Neural cell (in vitro differentiated cells): ENCODE measurements at regions not wholly inside any gene's neighbourhood (a gene's known extent, or its start where the extent isn't known, plus 50 kb on each side); places are given as distances from the start of the nearest gene placed in this dataset.

ENCODE experiments used
- H2AFZ ChIP-seq: fragments of 200-600, 300-800 bp; sonication (generic), shearing (Covaris generic); 2 replicates; pipeline ENCODE4 v1.6.0; 2014; ENCODE audit warnings: low read depth, mild to moderate bottlenecking, antibody characterized with exemption, low read length, moderate library complexity
- H3F3A ChIP-seq: fragments of 200-600 bp; shearing (Covaris generic); 2 replicates; pipeline ENCODE4 v1.6.1; 2016; ENCODE audit warnings: mild to moderate bottlenecking, moderate library complexity, mixed read lengths, antibody characterized with exemption, low read length; ENCODE audit not compliant: insufficient read depth, poor library complexity, severe bottlenecking
- H3K27ac ChIP-seq: fragments of 200-600, 300-800 bp; sonication (generic), shearing (Covaris generic); 2 replicates; pipeline ENCODE4 v1.5.1; 2014; ENCODE audit warnings: mild to moderate bottlenecking, low read length, moderate library complexity
- H3K27me3 ChIP-seq: fragments of 300-800, 200-600 bp; sonication (generic), shearing (Covaris generic); 2 replicates; pipeline ENCODE4 v1.6.0; 2014; ENCODE audit warnings: mild to moderate bottlenecking, low read depth, low read length, moderate library complexity; ENCODE audit not compliant: insufficient read depth
- H3K36me3 ChIP-seq: fragments of 300-800, 200-600 bp; sonication (generic), shearing (Covaris generic); 2 replicates; pipeline ENCODE4 v1.5.1; 2014; ENCODE audit warnings: mild to moderate bottlenecking, antibody characterized with exemption, low read length, moderate library complexity; ENCODE audit not compliant: insufficient read depth
- H3K4me2 ChIP-seq: fragments of 300-800, 200-600 bp; sonication (generic), shearing (Covaris generic); 2 replicates; pipeline ENCODE4 v1.6.0; 2014; ENCODE audit warnings: mild to moderate bottlenecking, low read length
- H3K4me3 ChIP-seq: fragments of 300-800, 200-600 bp; sonication (generic), shearing (Covaris generic); 2 replicates; pipeline ENCODE4 v1.5.1; 2014; ENCODE audit warnings: mild to moderate bottlenecking, low read length, moderate library complexity
- H3K79me2 ChIP-seq: fragments of 200-600 bp; shearing (Covaris generic); replicated peaks from 2 replicates; pipeline ENCODE4 v1.6.0; 2014; ENCODE audit warnings: mild to moderate bottlenecking, low read length, moderate library complexity; ENCODE audit not compliant: insufficient read depth
- H3K9ac ChIP-seq: fragments of 300-800, 200-600 bp; sonication (generic), shearing (Covaris generic); 2 replicates; pipeline ENCODE4 v1.6.1; 2016; ENCODE audit warnings: mild to moderate bottlenecking, low read length, mixed read lengths
- H3K9me2 ChIP-seq: fragments of 200-600 bp; shearing (Covaris generic); 2 replicates; pipeline ENCODE4 v1.6.1; 2016; ENCODE audit warnings: mild to moderate bottlenecking, low read length, mixed read lengths; ENCODE audit not compliant: insufficient read depth
- H3K9me3 ChIP-seq: fragments of 200-600, 300-800 bp; sonication (generic), shearing (Covaris generic); 2 replicates; pipeline ENCODE4 v1.6.1; 2016; ENCODE audit warnings: mild to moderate bottlenecking, mixed run types, low read length, moderate library complexity, mixed read lengths
- H4K20me1 ChIP-seq: fragments of 200-600 bp; shearing (Covaris generic); 2 replicates; pipeline ENCODE4 v1.6.1; 2016; ENCODE audit warnings: mild to moderate bottlenecking, mixed run types; ENCODE audit not compliant: insufficient read depth
- CTCF ChIP-seq: fragments of 450-650 bp; IDR thresholded peaks from 2 replicates; pipeline ENCODE4 v1.5.1; 2014; ENCODE audit warnings: antibody characterized with exemption, mild to moderate bottlenecking, moderate library complexity; ENCODE audit not compliant: poor library complexity, severe bottlenecking
- EP300 ChIP-seq: fragments of 450-650 bp; conservative IDR thresholded peaks from 2 replicates; pipeline ENCODE4 v1.6.1; 2014; ENCODE audit warnings: antibody characterized with exemption, mild to moderate bottlenecking, moderate library complexity; ENCODE audit not compliant: poor library complexity, severe bottlenecking
- EZH2 ChIP-seq: fragments of 200-600, 300-800 bp; shearing (Covaris generic), sonication (generic); IDR thresholded peaks from 2 replicates; pipeline ENCODE4 v1.6.1; 2014; ENCODE audit warnings: antibody characterized with exemption, low read length, borderline replicate concordance, mild to moderate bottlenecking; ENCODE audit not compliant: insufficient read depth, poor library complexity, severe bottlenecking
- MXI1 ChIP-seq: fragments of 450-650 bp; conservative IDR thresholded peaks from 2 replicates; pipeline ENCODE4 v1.6.1; 2014; ENCODE audit warnings: antibody characterized with exemption, mild to moderate bottlenecking; ENCODE audit not compliant: poor library complexity, severe bottlenecking
- RAD21 ChIP-seq: fragments of 450-650 bp; conservative IDR thresholded peaks from 2 replicates; pipeline ENCODE4 v1.6.1; 2014; ENCODE audit warnings: antibody characterized with exemption, mild to moderate bottlenecking, moderate library complexity
- SMC3 ChIP-seq: fragments of 450-650 bp; conservative IDR thresholded peaks from 2 replicates; pipeline ENCODE4 v1.6.1; 2014; ENCODE audit warnings: antibody characterized with exemption, mild to moderate bottlenecking, moderate library complexity; ENCODE audit not compliant: poor library complexity
- TF ChIP-seq, protein P1 (sequence below): IDR thresholded peaks from 2 replicates; pipeline ENCODE4 v1.6.1; 2012; ENCODE audit warnings: borderline replicate concordance

DNA sequence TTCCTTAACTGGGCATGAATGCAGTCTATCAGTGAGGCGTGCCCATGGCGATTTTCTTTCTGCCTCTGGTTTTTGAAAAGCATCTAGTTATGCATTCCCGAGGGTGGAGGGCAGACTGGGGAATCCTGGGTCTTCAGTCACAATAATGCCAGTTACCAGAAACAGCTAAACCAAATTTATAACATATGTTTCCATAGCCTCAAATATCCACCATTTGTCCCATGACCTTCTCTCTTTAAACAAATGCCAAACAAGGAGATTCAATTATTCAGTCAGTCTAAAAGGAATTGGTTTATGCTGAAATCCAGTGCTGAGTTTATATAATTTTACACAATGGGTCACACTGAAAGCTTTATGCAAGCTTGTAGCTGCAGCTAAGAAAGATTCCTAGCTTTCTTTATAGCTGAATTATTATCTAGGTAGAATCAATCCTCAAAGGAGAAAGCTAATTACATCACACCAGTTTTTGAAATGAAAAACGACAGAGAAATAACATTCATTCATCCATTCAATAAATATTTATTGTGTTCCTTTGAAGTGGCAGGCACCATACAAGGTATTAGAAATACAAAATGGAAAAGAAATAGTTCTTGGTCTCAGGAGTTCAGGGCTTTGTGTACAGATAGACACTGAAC is 131.3 kb upstream of the RAP1B start:
- H3K27ac ChIP-seq: peak overlapping the region; percentile 53
- no peak overlapping the region for H2AFZ ChIP-seq
- peak overlapping the region; percentile 41 for H3K9ac ChIP-seq

GRCh38 chr12:68479896-68480291 is 130.8 kb upstream of the RAP1B start:
- H3K9ac ChIP-seq: peak overlapping the region; percentile 41
- no peaks in the 10 kb centered on the region for H3K36me3 ChIP-seq
- no peaks in the 10 kb centered on the region for H3K9me3 ChIP-seq
- no peaks in the 10 kb centered on the region for H3K79me2 ChIP-seq
- no peaks in the 10 kb centered on the region for H3F3A ChIP-seq
- H3K27me3 ChIP-seq: no peaks in the 10 kb centered on the region
- H4K20me1 ChIP-seq: no peaks in the 10 kb centered on the region
- peak overlapping the region; percentile 4 for H3K4me3 ChIP-seq
- peak overlapping the region; percentile 76 for H3K4me2 ChIP-seq
- H3K27ac ChIP-seq: peak overlapping the region; percentile 53
- TF ChIP-seq, protein P1, sequence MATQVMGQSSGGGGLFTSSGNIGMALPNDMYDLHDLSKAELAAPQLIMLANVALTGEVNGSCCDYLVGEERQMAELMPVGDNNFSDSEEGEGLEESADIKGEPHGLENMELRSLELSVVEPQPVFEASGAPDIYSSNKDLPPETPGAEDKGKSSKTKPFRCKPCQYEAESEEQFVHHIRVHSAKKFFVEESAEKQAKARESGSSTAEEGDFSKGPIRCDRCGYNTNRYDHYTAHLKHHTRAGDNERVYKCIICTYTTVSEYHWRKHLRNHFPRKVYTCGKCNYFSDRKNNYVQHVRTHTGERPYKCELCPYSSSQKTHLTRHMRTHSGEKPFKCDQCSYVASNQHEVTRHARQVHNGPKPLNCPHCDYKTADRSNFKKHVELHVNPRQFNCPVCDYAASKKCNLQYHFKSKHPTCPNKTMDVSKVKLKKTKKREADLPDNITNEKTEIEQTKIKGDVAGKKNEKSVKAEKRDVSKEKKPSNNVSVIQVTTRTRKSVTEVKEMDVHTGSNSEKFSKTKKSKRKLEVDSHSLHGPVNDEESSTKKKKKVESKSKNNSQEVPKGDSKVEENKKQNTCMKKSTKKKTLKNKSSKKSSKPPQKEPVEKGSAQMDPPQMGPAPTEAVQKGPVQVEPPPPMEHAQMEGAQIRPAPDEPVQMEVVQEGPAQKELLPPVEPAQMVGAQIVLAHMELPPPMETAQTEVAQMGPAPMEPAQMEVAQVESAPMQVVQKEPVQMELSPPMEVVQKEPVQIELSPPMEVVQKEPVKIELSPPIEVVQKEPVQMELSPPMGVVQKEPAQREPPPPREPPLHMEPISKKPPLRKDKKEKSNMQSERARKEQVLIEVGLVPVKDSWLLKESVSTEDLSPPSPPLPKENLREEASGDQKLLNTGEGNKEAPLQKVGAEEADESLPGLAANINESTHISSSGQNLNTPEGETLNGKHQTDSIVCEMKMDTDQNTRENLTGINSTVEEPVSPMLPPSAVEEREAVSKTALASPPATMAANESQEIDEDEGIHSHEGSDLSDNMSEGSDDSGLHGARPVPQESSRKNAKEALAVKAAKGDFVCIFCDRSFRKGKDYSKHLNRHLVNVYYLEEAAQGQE: no peak
- no peak for TF ChIP-seq EZH2
- no peak overlapping the region for H2AFZ ChIP-seq
- no peaks in the 10 kb centered on the region for H3K9me2 ChIP-seq

More for the DNA sequence above, 131.3 kb upstream of the RAP1B start:
- no peaks in the 10 kb centered on the region for H3K36me3 ChIP-seq
- H3K9me2 ChIP-seq: no peaks in the 10 kb centered on the region
- H3F3A ChIP-seq: no peaks in the 10 kb centered on the region
- TF ChIP-seq RAD21: no peak
- TF ChIP-seq EZH2: no peak
- no peak for TF ChIP-seq CTCF
- no peak for TF ChIP-seq EP300
- TF ChIP-seq MXI1: no peak
- no peak for TF ChIP-seq SMC3
- TF ChIP-seq, protein P1: no peak
- no peaks in the 10 kb centered on the region for H3K27me3 ChIP-seq
- H4K20me1 ChIP-seq: no peaks in the 10 kb centered on the region
- peak overlapping the region; percentile 4 for H3K4me3 ChIP-seq
- peak overlapping the region; percentile 76 for H3K4me2 ChIP-seq
- no peaks in the 10 kb centered on the region for H3K9me3 ChIP-seq
- H3K79me2 ChIP-seq: no peaks in the 10 kb centered on the region
